Fibroblast of lung (primary cell): ENCODE measurements at regions not wholly inside any gene's neighbourhood (a gene's known extent, or its start where the extent isn't known, plus 50 kb on each side); places are given as distances from the start of the nearest gene placed in this dataset.

Experiments
- EZH2 ChIP-seq: IDR thresholded peaks from 2 replicates; pipeline ENCODE4 v1.5.1; 2012; ENCODE audit warnings: low read length, control low read depth, mild to moderate bottlenecking; ENCODE audit errors: missing control alignments
- TF ChIP-seq, protein P1 (sequence below), 2 donors: IDR thresholded peaks in 1 of 2; conservative IDR thresholded peaks in 1 of 2; 1 replicate in 1 of 2; 2 replicates in 1 of 2; pipeline ENCODE4 v1.5.1; 2011 to 2012; ENCODE audit warnings: low read length in 2 of 2, control low read depth in 1 of 2, inconsistent platforms in 1 of 2, low read depth in 1 of 2, mild to moderate bottlenecking in 1 of 2

DNA sequence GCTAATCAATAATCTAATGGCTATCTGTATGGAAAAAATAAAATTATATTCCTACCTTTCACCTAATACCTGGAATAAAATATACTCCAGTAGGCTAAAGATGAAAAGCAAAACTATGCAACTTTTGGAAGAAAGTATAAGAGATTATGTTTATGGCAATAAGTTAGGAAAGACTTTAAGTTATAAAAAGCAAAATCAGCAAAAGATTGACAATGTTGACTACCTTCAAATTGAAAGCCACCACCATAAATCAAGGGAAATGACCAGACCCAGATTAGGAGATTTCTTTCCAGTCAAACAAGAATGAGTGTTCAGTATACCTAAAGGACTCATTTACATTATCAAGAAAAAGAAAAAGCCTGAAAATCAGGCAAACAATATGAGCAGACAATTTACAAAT, 159.1 kb upstream of the ZBED5 start:
- TF ChIP-seq, protein P1, sequence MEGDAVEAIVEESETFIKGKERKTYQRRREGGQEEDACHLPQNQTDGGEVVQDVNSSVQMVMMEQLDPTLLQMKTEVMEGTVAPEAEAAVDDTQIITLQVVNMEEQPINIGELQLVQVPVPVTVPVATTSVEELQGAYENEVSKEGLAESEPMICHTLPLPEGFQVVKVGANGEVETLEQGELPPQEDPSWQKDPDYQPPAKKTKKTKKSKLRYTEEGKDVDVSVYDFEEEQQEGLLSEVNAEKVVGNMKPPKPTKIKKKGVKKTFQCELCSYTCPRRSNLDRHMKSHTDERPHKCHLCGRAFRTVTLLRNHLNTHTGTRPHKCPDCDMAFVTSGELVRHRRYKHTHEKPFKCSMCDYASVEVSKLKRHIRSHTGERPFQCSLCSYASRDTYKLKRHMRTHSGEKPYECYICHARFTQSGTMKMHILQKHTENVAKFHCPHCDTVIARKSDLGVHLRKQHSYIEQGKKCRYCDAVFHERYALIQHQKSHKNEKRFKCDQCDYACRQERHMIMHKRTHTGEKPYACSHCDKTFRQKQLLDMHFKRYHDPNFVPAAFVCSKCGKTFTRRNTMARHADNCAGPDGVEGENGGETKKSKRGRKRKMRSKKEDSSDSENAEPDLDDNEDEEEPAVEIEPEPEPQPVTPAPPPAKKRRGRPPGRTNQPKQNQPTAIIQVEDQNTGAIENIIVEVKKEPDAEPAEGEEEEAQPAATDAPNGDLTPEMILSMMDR (conservative IDR thresholded peaks at IDR 0.05 in 1 of 2, IDR thresholded peaks at IDR 0.05 in 1 of 2; ENCODE audit: low read depth in 1 of 2, low read length in 2 of 2), result no peak
- TF ChIP-seq EZH2, result no peak
